Stimulated activated CD8-positive, alpha-beta memory T cell treated with anti-CD3 and anti-CD28 coated beads, Interleukin-4, amount 100 ng/mL, for 4 hours (primary cell): ENCODE measurements at regions not wholly inside any gene's neighbourhood (a gene's known extent, or its start where the extent isn't known, plus 50 kb on each side); places are given as distances from the start of the nearest gene placed in this dataset.
"Not testable (repeated sequence)": the region's sequence is repeated elsewhere in the genome, so short reads cannot be mapped to it uniquely, and the experiment has no call there.

ENCODE experiments used
- DNase-seq, 2 donors: peaks; one replicate each; pipeline ENCODE4 v3.0.0-alpha.2; 2020; ENCODE audit warnings: low read depth in 2 of 2, low spot score in 1 of 2

DNA sequence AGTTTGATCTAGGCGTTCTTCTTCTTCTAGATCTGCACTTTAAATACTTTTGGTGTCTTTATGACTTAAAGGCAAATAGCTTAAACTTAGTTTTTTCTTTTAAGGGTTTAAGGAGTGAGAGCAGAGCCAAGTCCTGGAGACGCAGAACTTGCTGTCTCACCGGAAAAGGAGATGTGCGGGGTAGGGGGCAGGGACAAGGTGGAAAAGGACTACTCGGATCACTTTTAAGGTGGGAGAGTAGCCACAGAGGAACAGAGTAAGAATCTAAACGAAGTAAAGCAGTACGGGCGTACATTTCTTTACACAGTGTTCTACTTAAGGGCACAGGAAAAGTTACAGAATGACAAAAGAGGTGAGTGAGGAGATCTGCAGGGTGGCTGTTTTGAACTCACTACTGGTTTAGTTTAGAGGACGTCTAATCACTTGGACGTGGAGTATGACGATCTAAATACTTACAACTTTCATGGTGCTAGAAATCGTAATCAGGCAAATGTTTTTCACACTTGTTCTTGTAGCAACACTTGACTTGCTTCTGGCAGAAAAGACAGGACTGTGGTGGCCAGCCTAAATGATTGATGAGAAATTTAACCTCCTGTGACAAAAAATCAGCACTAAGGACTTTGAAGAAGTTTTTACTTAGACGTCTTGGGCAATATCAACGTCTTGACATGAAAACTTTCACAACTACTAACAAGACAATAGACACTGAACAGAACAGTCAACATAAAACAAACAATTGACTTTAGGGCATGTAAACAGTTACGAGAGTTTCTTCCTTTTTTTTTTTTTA, 127.0 kb downstream of the ART5 start:
- DNase-seq = not testable (repeated sequence)

GRCh38 chr11:3513311-3513710, 128.5 kb downstream of the ART5 start:
- not testable (repeated sequence) for DNase-seq

GRCh38 chr11:3512751-3513150, 129.0 kb downstream of the ART5 start:
- not testable (repeated sequence) for DNase-seq

DNA sequence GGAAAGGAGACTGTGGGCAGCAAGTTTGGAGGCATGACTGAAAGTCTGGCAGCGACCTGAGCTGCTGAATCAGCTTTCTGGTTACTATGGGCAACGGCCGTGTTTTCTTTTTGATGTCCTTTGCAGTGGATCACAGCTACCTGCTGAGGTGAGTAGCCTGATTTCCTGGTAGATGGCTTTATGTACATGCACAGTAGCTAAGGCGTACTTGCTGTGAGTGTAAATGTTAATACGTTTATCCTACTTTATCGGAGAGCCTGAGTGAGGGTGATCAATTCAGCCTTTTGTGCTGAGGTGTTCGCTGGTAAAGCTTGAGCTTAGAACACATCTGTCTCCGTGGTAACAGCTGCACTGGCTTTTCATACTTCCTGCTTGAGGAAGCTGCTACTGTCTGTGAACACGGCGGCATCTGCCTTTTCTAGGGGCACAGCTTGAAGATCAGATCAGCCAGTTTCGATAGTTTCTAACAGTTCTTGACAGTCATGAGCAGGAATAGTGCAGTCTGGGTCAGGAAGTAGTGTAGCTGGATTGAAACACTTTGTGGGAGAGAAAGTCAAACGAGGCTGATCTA, 129.6 kb downstream of the ART5 start:
- DNase-seq = not testable (repeated sequence)

DNA sequence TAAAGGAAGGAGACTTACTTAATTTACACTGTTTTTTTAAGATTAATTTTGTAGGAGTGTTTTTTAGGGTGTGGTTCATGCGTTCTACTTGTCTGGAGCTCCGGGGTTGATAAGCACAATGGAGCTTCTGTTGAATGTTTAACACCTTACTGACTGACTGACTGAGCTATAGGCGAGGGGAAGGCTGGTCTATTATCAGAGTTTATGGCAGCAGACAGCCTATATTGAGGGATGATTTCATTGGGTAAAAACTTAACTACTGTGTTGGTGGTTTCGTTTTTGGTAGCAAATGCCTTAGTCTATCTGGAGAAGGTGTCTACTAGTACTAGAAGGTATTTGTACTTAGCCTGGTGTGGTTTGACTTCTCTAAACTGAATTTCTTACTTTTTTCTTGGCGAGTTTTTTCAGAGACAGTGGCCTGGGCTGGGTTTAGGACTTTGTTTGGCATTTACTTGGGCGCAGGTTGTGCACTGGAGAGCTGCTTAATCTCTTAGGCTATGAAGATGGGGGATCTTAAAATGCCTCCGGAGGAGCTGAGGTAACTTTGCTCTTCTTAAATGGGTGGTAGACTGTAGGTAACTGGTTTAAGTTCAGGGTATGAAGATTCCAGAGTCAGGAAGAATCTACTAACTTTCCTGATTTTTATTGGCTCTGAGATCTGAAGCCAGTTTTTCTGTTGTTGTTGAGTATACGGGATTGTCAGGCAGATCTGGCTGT, 130.2 kb downstream of the ART5 start:
- not testable (repeated sequence) for DNase-seq

GRCh38 chr11:3509563-3509962, 130.6 kb upstream of the ZNF195 start:
- DNase-seq = not testable (repeated sequence)

DNA sequence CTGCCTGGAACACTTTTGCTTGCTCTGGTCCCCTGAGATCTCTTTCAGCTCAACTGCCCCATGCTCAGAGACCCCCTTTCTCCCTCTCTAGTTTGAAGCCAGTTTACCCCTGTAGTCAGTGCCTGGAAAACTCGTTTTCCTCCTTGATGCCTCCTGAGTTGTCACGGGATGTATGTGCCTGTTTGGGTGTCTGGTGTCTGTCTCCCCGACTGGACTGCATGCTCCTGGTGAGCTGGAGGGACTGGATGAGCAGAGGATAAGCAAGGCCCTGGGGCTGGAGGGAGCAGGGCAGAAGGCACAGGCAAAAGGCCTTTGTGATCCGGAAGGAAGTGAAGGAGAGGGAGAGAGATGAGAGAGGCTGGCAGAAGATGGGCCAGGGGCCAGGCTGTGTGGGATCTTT, 120.3 kb upstream of the ZNF195 start:
- DNase-seq = not testable (repeated sequence)

- not testable (repeated sequence) for DNase-seq
These were observed 119.4 kb upstream of the ZNF195 start for GRCh38 chr11:3498356-3498755.

GRCh38 chr11:3493152-3493551, 114.2 kb upstream of the ZNF195 start:
- not testable (repeated sequence) for DNase-seq

DNA sequence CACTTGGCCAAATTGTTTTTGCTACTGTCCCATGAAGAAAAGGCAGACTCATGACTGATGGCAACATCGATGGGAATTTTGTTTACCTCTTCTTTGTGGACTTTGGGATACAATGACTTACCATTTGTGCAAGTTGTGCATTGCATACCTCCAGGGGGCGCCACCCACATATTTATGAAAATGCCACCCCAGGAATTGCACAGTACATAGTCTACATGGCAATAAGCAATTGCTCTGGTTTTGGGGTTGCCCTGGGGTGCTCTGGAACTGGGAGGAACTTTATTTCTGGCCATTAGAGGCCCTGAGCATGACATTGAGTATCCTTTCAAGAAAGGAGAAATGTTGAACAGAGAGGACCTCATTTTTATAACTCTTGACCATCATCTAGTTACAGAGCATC, 109.1 kb upstream of the ZNF195 start:
- DNase-seq = not testable (repeated sequence)

DNA sequence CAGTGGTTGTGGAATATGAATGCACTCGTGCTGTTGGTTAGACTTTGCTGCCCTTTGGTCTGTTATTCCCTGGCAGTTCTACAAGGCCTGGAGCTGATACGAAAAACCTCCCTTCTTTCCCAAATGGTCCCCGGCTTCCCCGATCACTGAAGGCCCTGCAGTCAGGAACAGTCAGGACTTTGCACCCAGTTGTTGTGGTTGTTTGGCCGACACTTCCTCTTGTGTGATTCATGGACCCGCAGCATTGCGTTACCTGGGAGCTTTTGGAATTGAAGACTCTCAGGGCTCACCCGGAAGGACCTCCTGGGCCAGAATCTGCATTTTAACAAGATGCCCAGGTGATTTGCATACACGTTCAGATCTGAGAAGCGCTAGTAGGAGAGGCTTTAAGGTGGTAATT, 106.8 kb upstream of the ZNF195 start:
- not testable (repeated sequence) for DNase-seq

- not testable (repeated sequence) for DNase-seq
These were observed 98.3 kb upstream of the ZNF195 start for GRCh38 chr11:3476937-3477885.

DNA sequence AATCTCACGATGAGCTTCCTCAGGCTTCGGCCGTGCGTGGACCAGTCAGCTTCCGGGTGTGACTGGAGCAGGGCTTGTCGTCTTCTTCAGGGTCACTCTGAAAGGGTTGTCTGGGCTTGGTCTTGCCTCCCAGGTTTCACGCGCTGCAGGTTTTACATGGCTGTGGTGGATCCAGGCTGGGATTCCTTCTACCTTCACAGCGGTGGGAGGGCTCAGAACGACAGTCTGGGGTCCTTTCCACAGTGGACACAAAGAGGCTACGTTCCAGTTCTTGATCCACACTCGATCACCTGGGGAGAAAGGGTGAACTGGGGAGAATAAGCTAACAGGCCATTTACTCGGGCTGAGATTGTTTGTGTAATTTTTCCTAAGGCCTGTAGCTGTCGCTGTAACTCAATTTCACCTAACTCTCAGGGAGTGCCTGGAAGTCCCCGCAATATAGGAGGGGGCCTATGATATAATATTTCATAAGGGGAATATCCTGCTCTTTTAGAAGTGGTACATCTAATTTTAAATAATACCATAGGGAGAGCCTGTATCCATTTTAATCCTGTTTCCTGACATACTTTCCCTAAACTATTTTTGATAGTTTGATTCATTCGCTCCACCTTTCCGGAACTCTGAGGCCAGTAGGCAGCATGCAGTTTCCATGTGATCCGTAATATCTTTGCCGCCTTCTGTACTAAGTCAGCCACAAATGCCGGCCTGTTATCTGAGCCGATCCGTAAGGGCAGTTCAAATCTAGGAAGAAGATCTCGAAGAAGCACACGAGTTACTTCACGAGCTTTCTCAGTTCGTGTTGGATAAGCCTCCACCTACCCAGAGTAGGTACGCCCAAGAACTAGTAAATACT, 97.4 kb upstream of the ZNF195 start:
- not testable (repeated sequence) for DNase-seq

- DNase-seq = not testable (repeated sequence)
These were observed 90.0 kb upstream of the ZNF195 start for GRCh38 chr11:3468963-3469362.

DNA sequence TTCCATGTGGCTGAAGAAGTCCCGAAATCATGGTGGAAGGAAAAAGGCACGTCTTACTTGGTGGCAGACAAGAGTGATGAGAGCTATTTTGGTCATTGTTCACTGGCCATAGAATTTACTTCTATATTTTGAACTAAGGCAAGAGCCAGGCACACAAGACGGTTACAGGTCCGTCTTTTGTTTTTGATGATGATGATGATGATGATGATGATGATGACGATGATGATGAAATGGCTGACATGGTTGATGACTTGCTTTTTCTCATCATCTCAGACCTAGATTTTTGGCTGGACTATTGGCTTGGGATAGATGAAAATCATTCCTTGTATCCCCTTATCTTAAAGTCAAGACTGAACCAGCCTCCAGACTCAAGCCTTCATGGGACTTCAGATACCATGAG, 88.7 kb upstream of the ZNF195 start:
- not testable (repeated sequence) for DNase-seq

- DNase-seq = not testable (repeated sequence)
These were observed 76.7 kb upstream of the ZNF195 start for GRCh38 chr11:3455666-3456065.

DNA sequence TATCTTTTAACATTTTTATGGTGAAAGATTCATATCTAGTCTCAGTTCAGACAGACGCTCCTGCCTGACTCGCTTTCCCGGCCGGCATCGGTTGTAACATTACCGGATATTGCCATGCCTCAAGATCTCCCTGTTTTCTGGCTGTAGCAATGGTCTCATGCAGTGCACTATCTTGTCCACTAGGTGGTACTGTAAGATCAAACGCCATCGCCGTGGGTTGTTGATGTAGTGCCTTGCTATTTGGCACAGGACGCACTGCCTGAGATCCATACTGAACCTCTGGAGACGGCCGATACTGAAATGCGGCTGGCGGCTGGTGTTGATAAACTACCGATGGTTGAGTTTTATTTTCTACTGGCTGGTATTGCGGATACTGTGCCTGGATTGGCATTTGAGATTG, 75.9 kb upstream of the ZNF195 start:
- DNase-seq = peak; percentile 2 to 28

DNA sequence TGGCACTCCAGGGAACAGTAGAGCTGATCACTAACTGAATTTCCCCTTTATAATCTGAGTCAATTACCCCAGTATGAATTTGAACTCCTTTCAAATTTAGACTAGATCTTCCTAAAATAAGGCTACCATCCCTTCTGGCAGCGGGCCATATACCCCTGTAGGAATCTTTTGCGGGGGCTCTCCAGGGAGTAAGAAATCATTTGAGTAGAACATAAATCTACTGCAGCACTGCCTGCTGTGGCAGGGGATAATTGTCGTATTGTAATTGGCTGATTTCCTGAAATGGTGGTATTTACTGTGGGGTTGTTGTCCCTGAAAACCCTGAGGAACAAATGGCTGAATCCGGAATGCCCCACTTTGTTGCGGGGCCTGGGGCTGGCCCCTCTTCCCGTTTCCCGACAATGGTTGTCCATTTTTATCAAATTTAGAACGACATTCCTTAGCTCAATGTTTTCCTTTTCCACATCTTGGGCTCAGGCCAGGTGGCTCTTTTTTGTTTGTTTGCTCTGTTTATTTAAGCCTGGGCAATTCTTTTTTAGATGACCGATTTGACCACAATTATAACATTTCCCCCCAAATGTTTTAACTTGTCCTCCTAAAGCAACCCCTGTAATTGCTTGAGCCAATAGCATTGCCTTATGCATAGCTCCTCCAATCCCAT, 74.8 kb upstream of the ZNF195 start:
- not testable (repeated sequence) for DNase-seq

- not testable (repeated sequence) for DNase-seq
These were observed 71.9 kb upstream of the ZNF195 start for GRCh38 chr11:3450822-3451221.
